ENCODE measurements at regions not wholly inside any gene's neighbourhood (a gene's known extent, or its start where the extent isn't known, plus 50 kb on each side); places are given as distances from the start of the nearest gene placed in this dataset.

DNA sequence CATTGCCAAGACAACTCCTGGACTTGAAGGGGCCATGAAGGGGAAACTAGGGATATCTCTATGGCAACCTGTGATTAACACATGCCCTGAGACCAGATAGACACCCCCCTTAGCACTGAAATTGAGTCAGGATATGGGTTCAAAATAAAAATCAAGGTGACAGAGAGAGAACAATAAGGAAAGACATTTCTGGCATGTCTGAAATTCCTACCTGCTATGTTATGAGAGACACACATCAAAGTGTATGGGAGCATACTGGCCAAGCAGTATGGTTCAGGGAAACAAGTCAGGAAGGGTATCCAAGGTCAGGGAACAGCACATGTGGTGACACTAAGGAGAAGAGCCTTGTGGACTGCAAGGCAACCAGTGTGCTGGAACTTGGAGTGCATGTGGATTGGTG lies 388.7 kb downstream of the SHQ1 start:
- Histone ChIP-seq H3K27me3 (no peaks in the 10 kb centered on the region), H3K4me3 (no peak overlapping the region), H3K36me3 (no peaks in the 10 kb centered on the region), H3K9me3 (no peaks in the 10 kb centered on the region), H3K27ac (no peak overlapping the region), H3K4me1 (no peaks in the 10 kb centered on the region)
- TF ChIP-seq, protein P1, sequence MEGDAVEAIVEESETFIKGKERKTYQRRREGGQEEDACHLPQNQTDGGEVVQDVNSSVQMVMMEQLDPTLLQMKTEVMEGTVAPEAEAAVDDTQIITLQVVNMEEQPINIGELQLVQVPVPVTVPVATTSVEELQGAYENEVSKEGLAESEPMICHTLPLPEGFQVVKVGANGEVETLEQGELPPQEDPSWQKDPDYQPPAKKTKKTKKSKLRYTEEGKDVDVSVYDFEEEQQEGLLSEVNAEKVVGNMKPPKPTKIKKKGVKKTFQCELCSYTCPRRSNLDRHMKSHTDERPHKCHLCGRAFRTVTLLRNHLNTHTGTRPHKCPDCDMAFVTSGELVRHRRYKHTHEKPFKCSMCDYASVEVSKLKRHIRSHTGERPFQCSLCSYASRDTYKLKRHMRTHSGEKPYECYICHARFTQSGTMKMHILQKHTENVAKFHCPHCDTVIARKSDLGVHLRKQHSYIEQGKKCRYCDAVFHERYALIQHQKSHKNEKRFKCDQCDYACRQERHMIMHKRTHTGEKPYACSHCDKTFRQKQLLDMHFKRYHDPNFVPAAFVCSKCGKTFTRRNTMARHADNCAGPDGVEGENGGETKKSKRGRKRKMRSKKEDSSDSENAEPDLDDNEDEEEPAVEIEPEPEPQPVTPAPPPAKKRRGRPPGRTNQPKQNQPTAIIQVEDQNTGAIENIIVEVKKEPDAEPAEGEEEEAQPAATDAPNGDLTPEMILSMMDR (IDR thresholded peaks at IDR 0.05) = no peak
- TF ChIP-seq POLR2A (IDR thresholded peaks at IDR 0.05) = no peak
- DNase-seq = no peak
- intact Hi-C loops (cut with DNase I; ENCODE audit: low total_unique reads) = no loop called here

DNA sequence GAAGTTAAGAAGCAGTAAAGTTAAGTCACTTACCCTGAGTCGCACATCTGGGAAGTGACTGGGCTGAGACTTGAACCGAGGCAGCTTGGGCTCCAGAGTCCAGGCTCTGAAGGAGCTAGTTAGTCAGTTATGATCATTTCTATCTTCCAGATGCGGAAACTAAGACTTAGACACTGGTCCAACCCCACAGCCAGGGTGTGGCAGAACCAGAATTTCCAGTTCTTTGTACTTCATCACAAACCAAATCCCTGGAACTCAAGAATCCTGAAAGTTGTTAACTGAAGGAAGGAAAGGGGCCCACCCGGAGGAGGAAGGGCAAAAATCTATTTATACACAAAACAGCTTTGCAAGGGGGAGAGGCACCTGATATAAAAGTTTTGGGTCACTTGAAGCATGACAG lies 389.9 kb downstream of the SHQ1 start:
- DNase-seq = no peak
- Histone ChIP-seq H3K27me3 (no peaks in the 10 kb centered on the region), H3K4me1 (no peaks in the 10 kb centered on the region), H3K27ac (no peak overlapping the region), H3K4me3 (no peak overlapping the region), H3K36me3 (no peaks in the 10 kb centered on the region), H3K9me3 (no peaks in the 10 kb centered on the region)
- intact Hi-C loops (cut with DNase I; ENCODE audit: low total_unique reads) = no loop called here
- TF ChIP-seq, protein P1 (IDR thresholded peaks at IDR 0.05) = no peak
- no peak for TF ChIP-seq POLR2A (IDR thresholded peaks at IDR 0.05)

DNA sequence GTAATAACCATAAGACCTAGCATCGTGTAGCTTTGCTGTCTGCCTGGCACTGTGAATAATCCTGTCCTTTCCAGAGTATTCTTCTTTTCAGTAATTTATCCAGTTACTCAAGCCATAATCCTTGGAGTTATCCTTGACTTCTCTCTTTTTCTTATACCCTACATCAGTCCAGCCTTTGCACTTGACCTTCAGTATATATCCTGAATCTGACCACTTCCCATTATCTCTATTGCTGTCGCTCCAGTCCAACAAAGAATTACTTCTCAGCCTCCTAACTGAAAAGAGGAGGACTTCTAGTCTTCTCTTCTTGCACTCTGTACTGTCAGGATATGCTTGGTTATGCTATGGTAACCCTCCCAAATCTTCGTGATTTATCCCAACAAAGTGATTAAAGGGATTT lies 393.8 kb downstream of the SHQ1 start:
- no peaks in the 10 kb centered on the region for H3K36me3 ChIP-seq
- TF ChIP-seq POLR2A (IDR thresholded peaks at IDR 0.05) = no peak
- TF ChIP-seq, protein P1 (IDR thresholded peaks at IDR 0.05) = no peak
- no peak overlapping the region for H3K4me3 ChIP-seq
- no peak overlapping the region for H3K27ac ChIP-seq
- H3K27me3 ChIP-seq = no peaks in the 10 kb centered on the region
- no peaks in the 10 kb centered on the region for H3K9me3 ChIP-seq
- intact Hi-C loops (cut with DNase I; ENCODE audit: low total_unique reads) = no loop called here
- no peak for DNase-seq
- H3K4me1 ChIP-seq = no peaks in the 10 kb centered on the region

DNA sequence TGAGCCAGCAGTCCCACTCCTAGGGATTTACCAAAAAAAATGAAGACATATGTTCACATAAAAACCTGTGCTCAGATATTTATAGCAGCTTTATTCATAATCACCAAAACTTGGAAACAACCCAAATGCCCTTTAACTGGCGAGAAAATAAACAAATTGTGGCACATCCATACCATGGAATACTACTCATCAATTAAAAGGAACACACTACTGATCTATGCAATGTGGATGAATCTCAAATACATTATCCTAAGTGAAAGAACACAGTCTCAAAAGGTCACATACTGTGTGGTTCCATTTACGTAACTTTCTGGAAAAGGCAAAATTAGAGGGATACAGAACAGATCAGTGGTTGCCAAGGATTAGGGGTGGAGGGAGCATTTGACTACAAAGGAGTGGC lies 394.5 kb downstream of the SHQ1 start:
- no peak for DNase-seq
- no peak overlapping the region for H3K4me3 ChIP-seq
- no peak overlapping the region for H3K27ac ChIP-seq
- TF ChIP-seq, protein P1 (IDR thresholded peaks at IDR 0.05) = no peak
- no peaks in the 10 kb centered on the region for H3K4me1 ChIP-seq
- intact Hi-C loops (cut with DNase I; ENCODE audit: low total_unique reads) = no loop called here
- H3K9me3 ChIP-seq = no peaks in the 10 kb centered on the region
- no peaks in the 10 kb centered on the region for H3K36me3 ChIP-seq
- H3K27me3 ChIP-seq = no peaks in the 10 kb centered on the region

DNA sequence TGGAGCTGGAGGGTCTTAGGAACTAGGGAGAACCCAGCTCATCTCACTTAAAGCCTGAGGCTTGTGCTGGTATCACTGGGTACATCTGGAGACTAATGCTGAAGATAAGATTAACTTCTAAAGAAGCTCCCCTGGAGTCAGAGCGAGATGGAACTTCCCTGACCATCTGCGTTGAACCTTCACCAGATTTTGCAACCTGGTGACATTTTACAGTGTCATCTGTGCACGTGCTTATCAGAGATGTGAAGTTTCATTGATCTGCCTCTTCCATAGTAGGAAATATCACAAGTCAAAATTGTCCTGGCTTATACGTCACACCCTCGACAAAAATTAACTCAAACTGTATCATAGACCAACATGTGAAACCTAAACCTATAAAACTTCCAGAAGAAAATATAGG lies 395.5 kb downstream of the SHQ1 start:
- H3K27ac ChIP-seq = no peak overlapping the region
- no peaks in the 10 kb centered on the region for H3K27me3 ChIP-seq
- no peaks in the 10 kb centered on the region for H3K4me1 ChIP-seq
- DNase-seq = no peak
- no peak for TF ChIP-seq POLR2A (IDR thresholded peaks at IDR 0.05)
- TF ChIP-seq, protein P1 (IDR thresholded peaks at IDR 0.05) = no peak
- H3K4me3 ChIP-seq = no peak overlapping the region
- H3K9me3 ChIP-seq = no peaks in the 10 kb centered on the region
- H3K36me3 ChIP-seq = no peaks in the 10 kb centered on the region
- intact Hi-C loops (cut with DNase I; ENCODE audit: low total_unique reads) = no loop called here
